GM21717 (cell line): ENCODE measurements at regions not wholly inside any gene's neighbourhood (a gene's known extent, or its start where the extent isn't known, plus 50 kb on each side); places are given as distances from the start of the nearest gene placed in this dataset.

Experiments
- ATAC-seq: cut with Tn5 transposase; IDR thresholded peaks from one replicate; pipeline ENCODE4 v1.9.1; 2021; ENCODE audit warnings: mild to moderate bottlenecking, moderate library complexity; ENCODE audit not compliant: unreplicated experiment

DNA sequence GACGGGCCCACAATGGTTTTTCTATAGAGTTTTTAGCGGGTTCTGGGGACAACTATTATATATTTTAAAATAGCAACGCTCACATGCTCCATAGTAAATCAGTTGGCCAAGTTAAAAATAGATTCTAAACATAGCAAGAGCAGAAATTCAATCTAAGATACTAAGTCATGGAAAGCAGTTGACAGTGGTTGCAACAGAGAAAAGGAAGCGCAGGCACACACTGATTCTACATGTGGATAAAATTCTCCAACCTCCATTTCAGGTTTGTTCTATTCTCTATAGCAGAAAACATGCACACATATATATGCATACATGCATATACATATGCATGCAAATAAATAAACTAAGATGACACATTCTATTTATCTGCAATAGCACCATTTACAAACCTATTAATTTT lies 89.6 kb upstream of the HNRNPU start:
- ATAC-seq: no peak

DNA sequence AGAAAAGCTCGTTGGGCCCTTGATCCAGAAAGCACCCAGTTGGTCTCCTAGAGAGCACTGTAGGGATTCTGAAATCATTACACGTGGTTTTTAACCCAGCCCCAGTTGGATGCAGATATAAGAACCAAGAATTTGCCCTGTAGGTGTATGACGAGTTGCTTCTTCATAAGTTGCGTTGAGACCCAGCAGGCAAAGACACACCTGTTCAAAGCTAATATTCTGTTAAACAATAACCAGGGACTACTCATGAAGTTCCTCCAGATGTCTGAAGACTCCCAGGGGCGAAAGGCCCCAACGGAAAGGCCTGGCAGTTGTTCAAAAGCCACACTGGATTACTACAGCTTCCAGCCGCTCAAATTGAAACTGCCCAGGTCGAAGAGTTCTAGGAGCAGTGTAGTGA lies 88.6 kb upstream of the HNRNPU start:
- peak; percentile 80 for ATAC-seq

GRCh38 chr1:244952280-244952933 lies 88.1 kb upstream of the HNRNPU start:
- peak; percentile 15 for ATAC-seq

- ATAC-seq: no peak
Observed at GRCh38 chr1:244948416-244948815, 84.1 kb upstream of the HNRNPU start.

DNA sequence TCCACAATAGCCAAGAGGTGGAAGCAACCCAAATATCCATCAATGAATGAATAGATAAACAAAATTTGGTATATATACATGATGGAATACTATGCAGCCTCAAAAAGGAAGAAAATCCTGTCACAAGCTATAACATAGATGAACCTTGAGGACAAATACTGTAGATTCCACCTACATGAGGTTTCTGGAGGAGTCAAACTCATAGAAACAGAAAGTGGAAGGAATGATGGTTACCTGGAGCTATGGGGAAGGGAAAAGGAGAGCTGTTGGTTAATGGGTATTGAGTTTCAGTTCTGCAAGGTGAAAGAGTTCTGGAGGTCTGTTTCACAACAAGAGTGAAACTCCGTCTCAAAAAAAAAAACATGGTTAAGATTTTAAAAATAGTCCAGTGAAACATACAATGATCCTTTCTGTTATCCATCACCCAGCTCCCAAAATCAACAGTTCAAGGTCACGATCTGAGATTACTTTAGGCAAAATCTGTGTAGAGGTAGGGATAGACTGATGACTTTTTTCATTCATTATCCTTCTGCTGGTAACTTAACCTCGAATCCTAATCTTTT lies 80.8 kb upstream of the HNRNPU start:
- peak; percentile 91 for ATAC-seq

DNA sequence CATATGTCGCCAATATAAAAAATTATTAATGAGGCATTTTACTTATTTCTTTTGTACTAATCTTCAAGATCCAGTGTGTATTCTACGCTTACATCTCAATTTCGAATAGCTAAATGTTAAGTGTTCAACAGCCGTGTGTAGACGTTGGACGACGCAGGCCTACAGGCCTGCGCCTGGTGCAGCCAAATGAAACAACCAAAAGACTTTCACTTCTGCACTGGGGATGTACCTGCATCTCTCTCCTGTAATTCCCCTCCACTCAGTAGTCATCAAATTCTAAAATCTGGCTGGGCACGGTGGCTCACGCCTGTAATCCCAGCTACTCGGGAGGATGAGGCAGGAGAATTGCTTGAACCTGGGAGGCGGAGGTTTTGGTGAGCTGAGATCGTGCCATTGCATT lies 76.8 kb upstream of the HNRNPU start:
- peak; percentile 79 for ATAC-seq

DNA sequence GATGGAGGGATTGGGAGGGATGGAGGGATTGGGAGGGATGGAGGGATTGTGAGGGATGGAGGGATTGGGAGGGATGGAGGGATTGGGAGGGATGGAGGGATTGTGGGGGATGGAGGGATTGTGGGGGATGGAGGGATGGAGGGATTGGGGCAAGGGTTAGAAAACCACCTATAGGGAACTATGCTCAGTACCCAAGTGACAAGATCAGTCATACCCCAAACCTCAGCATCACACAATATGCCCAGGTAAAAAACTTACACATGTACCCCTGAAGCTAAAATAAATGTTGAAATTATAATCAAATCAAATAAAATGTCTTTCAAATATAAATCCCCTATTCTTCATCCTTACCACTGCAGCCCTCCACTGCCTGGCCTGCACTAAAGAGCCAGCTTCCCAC lies 72.8 kb upstream of the HNRNPU start:
- ATAC-seq: no peak

GRCh38 chr1:244920911-244921761 lies 56.8 kb upstream of the HNRNPU start:
- peak; percentile 79 for ATAC-seq

DNA sequence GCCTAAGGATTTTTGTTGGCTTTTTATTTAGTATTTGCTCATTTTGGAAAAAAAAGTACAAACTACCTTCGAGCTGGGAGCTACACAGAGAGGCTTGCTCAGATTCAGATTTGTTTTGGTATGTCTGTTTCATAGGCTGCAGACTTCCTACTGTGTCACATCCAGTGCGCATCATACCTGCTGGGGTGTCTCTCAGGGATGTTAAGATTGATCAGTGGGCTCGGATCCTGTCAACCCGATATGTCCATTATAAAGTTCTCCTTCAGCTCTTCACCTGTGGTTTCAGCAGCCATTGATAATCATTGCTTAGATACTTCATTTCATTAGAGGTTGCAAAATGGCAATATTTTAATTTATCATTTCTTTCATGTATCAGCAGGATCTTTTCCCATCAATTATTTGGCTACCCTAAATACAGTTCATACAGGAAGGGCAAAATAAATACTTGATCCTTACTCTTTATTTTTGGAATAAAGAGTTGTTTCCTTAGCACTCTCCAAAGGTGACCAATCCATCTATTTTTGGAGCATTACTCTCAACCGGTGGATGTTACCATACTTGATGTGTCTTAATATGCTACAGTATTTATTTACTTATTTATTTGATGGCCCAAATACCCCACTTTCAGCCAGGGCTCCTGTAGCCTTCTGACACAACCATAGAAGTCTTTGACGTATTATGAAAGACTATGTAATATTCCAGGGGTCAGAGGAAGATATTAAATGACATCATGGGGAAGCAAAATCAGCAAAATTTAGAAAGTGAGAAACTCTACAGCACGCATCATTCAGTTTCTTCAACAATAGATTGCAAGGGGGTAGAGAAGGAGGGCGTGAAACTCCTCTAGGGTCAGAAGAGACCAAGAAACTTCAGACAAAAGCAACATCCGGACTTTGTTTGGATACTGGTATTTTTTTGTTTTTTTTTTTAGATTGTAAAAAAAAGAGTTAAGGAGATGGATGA lies 55.3 kb upstream of the HNRNPU start:
- ATAC-seq: no peak

- peak; percentile 55 for ATAC-seq
Observed at GRCh38 chr1:244918421-244919319, 54.3 kb upstream of the HNRNPU start.

DNA sequence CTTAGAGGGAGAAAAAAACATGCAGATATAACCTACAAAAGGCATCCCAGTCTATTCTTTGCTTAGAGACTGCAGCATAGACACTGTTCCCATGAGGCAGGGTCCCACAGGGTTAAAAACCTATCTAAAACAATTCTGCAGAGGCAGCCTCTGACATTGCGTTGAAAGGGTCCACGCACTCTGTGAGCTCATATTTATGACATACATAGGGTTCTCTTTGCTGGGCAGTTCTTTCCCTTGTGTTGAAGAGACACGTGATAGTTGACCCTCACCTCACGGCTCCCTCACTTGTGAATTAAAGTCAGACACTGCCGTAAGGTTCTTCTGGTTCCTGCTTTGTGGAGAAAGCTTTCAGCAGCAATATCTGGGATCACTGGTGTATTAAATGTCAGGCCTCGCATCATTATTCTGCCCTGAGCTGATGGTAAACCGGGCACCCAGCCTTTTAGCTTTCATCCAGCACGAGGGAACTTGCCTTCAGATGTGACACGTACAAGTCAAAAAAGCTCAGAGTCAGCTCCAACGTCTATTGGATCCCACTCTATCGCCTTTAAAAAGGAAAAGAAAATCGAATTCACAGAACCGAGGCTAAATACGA lies 52.8 kb upstream of the HNRNPU start:
- ATAC-seq: no peak

GRCh38 chr1:244915736-244916135 lies 51.4 kb upstream of the HNRNPU start:
- no peak for ATAC-seq

GRCh38 chr1:244914761-244915160 lies 50.4 kb upstream of the HNRNPU start:
- ATAC-seq: no peak
